NOMO-1 treated with DMSO at 0.1 percent for 48 hours (cell line): ENCODE measurements at regions not wholly inside any gene's neighbourhood (a gene's known extent, or its start where the extent isn't known, plus 50 kb on each side); places are given as distances from the start of the nearest gene placed in this dataset.
"Not testable (repeated sequence)": the region's sequence is repeated elsewhere in the genome, so short reads cannot be mapped to it uniquely, and the experiment has no call there.

Experiments used
- DNase-seq: peaks from one replicate; lab custom pipeline; 2025; ENCODE audit not compliant: unreplicated experiment; lab: John Stamatoyannopoulos, UW

- DNase-seq: no peak
These were observed 219.6 kb downstream of the RND3 start for GRCh38 chr2:150267651-150268415.

- DNase-seq: no peak
These were observed 220.5 kb downstream of the RND3 start for GRCh38 chr2:150266931-150267330.

DNA sequence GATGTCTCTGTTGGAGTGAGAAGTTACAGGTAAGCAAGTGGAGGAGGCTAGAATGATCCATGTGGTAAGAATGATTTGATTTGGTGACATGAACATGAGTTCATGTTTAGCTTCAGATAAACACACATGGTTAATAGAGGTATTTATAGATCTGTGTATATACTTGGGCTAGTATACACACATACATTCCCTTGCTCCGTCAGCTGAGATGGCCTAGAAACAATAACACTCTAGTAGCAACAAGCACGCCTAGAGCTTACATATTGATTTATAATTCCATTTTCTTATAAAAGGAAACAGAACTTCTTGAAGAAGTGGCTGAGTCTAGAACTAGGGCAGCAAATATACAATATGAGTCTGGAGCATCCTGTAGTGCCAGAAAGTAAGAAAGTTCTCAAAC, 223.0 kb downstream of the RND3 start:
- DNase-seq: no peak

GRCh38 chr2:150261691-150262090, 225.8 kb downstream of the RND3 start:
- DNase-seq: no peak

GRCh38 chr2:150260636-150261035, 226.8 kb downstream of the RND3 start:
- DNase-seq: no peak

GRCh38 chr2:150259746-150260145, 227.7 kb downstream of the RND3 start:
- no peak for DNase-seq

GRCh38 chr2:150258781-150259307, 228.6 kb downstream of the RND3 start:
- DNase-seq: no peak

GRCh38 chr2:150256736-150257135, 230.7 kb downstream of the RND3 start:
- no peak for DNase-seq

DNA sequence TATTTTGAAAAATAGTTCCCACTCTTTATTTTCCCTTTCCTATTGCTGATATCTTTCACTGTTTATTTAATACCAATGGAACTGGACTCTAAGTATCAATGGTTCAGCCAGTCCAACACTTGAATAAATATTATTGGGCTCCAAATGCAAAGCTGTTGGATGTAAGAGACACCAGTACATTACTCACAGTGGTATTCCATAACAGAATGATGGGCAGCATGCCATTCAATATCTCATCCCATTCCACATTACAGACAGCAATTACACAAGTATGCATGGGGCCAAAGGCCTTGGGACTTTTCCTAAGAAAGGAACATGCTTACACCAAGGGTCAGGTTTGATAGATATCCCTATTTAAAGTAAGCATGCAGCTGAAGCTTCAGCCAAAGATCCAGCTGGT, 231.9 kb downstream of the RND3 start:
- no peak for DNase-seq

GRCh38 chr2:150249735-150250134, 237.7 kb downstream of the RND3 start:
- DNase-seq: not testable (repeated sequence)

DNA sequence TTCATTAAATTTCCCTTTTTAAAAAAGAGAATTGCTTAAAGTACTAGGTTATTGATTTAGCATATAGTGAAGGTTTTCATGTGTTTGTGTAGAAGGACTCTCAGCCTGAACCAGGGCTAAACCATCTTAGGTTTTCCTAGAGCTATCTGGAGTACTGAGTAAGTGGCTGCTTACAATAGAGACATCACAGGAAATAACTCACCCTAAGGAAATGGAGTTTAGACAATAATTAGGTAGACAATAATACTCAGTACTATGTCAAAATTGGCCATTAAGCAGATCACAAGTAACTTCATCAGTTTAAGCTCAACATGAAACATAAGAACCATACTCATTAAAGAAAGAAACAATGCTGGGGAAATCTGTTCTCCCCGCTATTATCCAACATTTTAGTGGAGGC, 240.0 kb downstream of the RND3 start:
- DNase-seq: no peak

GRCh38 chr2:150234787-150235446, 252.6 kb downstream of the RND3 start:
- no peak for DNase-seq

DNA sequence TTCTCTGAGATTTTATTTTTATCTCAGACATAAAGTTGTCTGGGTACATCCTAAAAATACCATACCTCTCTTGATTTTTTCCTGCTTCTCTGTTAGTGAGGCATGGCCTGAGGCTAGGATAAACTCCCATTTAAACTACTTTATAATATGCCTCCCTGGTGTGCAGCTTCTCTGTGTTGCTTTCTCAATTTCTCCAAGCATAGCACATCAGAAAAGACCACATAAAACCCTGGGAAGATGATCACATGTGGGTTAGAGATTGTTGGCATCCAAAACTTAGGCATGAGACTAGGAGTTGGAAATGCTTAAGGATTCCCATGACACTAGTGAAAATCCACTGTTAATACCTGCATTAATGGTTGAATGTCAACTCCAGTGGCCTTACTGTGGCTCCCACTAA, 254.6 kb downstream of the RND3 start:
- DNase-seq: no peak

DNA sequence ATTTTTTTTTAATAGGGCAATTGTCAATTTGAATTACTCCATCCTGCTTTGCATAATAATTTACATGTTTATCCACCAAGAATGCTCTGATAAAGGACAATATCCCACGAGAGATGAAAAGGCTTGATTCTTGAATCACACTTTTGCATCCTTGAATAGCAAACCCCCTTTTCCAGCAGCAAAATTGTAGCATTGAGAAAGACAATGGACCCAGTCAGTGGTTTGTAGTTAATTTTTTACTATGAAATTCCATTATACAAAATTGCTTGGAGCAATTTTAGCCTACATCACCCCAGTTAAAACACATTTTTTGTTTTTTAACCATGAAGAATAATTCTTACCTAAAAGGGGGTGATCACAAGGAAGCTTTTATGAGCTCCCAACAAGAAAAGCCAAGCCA, 255.1 kb downstream of the RND3 start:
- DNase-seq: no peak

GRCh38 chr2:150230616-150231015, 256.9 kb downstream of the RND3 start:
- DNase-seq: no peak

- no peak for DNase-seq
These were observed 257.5 kb downstream of the RND3 start for GRCh38 chr2:150230004-150230403.

- DNase-seq: no peak
These were observed 258.5 kb downstream of the RND3 start for GRCh38 chr2:150228936-150229335.

DNA sequence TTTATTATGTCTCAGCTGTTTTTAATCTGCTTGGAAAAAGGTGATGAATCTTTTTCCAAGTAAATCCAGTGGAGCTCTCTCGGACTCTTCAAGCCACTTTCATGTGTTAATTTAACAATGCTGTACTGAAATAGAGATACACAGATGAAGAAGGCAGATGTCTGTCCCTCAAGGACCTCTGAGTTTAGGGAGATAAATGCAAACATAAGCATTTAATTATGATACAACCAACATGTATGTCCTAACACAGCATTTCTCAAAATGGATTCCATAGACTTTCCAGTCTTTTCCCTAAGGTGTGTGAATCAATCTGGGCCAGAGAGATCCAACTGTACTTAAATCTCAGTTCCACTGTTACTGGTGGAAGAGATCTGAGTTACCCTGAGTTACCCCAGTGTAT, 262.4 kb downstream of the RND3 start:
- DNase-seq: no peak

- no peak for DNase-seq
These were observed 263.1 kb downstream of the RND3 start for GRCh38 chr2:150224321-150224720.

GRCh38 chr2:150222942-150223341, 264.5 kb downstream of the RND3 start:
- DNase-seq: no peak

DNA sequence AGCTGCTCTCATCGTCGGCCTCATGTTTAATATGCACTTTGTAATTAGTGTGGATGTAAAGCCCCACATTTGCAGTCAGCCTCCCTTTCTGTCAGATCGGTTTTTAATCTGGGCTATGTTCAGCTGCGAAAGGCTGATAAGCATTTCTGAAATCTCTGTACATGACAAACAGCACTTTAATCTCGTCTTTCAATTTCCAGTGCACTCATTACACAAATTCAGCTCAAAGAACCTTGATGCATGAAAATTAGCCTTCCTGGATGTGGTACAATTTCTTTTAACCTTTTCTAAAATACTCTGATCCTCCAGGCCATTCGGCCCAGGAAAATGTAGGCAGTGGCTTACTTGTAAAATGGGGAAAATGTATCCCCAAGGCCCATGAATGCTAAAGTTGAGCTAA, 265.1 kb downstream of the RND3 start:
- DNase-seq: no peak

GRCh38 chr2:150219861-150220260, 267.6 kb downstream of the RND3 start:
- DNase-seq: no peak
